ENCODE measurements at regions not wholly inside any gene's neighbourhood (a gene's known extent, or its start where the extent isn't known, plus 50 kb on each side); places are given as distances from the start of the nearest gene placed in this dataset.

- no peak for ATAC-seq
- no peaks in the 10 kb centered on the region for H3K4me1 ChIP-seq (ENCODE audit: control insufficient read depth, insufficient read depth, low read length)
- in situ Hi-C loops (cut with HindIII; ENCODE audit: low pct_unique_long_range_greater_than_20kb, low sequenced_read_pairs): no loop called here
- CTCF ChIA-PET: no interaction called here
- H3K27ac ChIP-seq (ENCODE audit: low read length): no peak overlapping the region
- POLR2A ChIA-PET: no interaction called here
- no peak overlapping the region for H3K4me3 ChIP-seq (ENCODE audit: low read depth in 2 of 2, low read length in 2 of 2)
- TF ChIP-seq, protein P1, sequence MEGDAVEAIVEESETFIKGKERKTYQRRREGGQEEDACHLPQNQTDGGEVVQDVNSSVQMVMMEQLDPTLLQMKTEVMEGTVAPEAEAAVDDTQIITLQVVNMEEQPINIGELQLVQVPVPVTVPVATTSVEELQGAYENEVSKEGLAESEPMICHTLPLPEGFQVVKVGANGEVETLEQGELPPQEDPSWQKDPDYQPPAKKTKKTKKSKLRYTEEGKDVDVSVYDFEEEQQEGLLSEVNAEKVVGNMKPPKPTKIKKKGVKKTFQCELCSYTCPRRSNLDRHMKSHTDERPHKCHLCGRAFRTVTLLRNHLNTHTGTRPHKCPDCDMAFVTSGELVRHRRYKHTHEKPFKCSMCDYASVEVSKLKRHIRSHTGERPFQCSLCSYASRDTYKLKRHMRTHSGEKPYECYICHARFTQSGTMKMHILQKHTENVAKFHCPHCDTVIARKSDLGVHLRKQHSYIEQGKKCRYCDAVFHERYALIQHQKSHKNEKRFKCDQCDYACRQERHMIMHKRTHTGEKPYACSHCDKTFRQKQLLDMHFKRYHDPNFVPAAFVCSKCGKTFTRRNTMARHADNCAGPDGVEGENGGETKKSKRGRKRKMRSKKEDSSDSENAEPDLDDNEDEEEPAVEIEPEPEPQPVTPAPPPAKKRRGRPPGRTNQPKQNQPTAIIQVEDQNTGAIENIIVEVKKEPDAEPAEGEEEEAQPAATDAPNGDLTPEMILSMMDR (IDR thresholded peaks at IDR 0.05): no peak
- TF ChIP-seq SIN3A (IDR thresholded peaks at IDR 0.05; ENCODE audit: borderline replicate concordance, insufficient read depth, low read depth, low read length): no peak
- no peak for TF ChIP-seq POLR2AphosphoS5 (IDR thresholded peaks at IDR 0.05; ENCODE audit: low read depth, low read length)
- no peak for TF ChIP-seq TCF7L2 (IDR thresholded peaks at IDR 0.05; ENCODE audit: low read depth, low read length)
- TF ChIP-seq, protein P2, sequence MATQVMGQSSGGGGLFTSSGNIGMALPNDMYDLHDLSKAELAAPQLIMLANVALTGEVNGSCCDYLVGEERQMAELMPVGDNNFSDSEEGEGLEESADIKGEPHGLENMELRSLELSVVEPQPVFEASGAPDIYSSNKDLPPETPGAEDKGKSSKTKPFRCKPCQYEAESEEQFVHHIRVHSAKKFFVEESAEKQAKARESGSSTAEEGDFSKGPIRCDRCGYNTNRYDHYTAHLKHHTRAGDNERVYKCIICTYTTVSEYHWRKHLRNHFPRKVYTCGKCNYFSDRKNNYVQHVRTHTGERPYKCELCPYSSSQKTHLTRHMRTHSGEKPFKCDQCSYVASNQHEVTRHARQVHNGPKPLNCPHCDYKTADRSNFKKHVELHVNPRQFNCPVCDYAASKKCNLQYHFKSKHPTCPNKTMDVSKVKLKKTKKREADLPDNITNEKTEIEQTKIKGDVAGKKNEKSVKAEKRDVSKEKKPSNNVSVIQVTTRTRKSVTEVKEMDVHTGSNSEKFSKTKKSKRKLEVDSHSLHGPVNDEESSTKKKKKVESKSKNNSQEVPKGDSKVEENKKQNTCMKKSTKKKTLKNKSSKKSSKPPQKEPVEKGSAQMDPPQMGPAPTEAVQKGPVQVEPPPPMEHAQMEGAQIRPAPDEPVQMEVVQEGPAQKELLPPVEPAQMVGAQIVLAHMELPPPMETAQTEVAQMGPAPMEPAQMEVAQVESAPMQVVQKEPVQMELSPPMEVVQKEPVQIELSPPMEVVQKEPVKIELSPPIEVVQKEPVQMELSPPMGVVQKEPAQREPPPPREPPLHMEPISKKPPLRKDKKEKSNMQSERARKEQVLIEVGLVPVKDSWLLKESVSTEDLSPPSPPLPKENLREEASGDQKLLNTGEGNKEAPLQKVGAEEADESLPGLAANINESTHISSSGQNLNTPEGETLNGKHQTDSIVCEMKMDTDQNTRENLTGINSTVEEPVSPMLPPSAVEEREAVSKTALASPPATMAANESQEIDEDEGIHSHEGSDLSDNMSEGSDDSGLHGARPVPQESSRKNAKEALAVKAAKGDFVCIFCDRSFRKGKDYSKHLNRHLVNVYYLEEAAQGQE (IDR thresholded peaks at IDR 0.05; ENCODE audit: insufficient read depth in 1 of 2, low read depth in 2 of 2, low read length in 1 of 2): no peak
- BruUV-seq (replicated peaks): no TSS peak
- H3K9me3 ChIP-seq (ENCODE audit: control insufficient read depth, insufficient read depth, low read depth, low read length): no peaks in the 10 kb centered on the region
- no peak for DNase-seq (ENCODE audit: low read depth, low spot score)
- intact Hi-C loops (cut with micrococcal nuclease; ENCODE audit: unreplicated experiment): no loop called here
- H3K27me3 ChIP-seq (ENCODE audit: control insufficient read depth, insufficient read depth, low read length): no peaks in the 10 kb centered on the region; the same call in 1 of the 2 replicates
- H3K36me3 ChIP-seq (ENCODE audit: control insufficient read depth, insufficient read depth, low read length): no peaks in the 10 kb centered on the region
Measured at GRCh38 chr20:60627751-60628565, 624.1 kb upstream of the CDH4 start.

- CTCF ChIA-PET: no interaction called here
- Histone ChIP-seq H3K36me3 (ENCODE audit: control insufficient read depth, insufficient read depth, low read length) (no peaks in the 10 kb centered on the region), H3K27me3 (ENCODE audit: control insufficient read depth, insufficient read depth, low read length) (no peaks in the 10 kb centered on the region; the same call in 1 of the 2 replicates), H3K27ac (ENCODE audit: low read length) (no peak overlapping the region), H3K4me1 (ENCODE audit: control insufficient read depth, insufficient read depth, low read length) (no peaks in the 10 kb centered on the region), H3K9me3 (ENCODE audit: control insufficient read depth, insufficient read depth, low read depth, low read length) (no peaks in the 10 kb centered on the region), H3K4me3 (ENCODE audit: low read depth in 2 of 2, low read length in 2 of 2) (no peak overlapping the region)
- DNase-seq (ENCODE audit: low read depth, low spot score) (no peak), ATAC-seq (no peak)
- intact Hi-C loops (cut with micrococcal nuclease; ENCODE audit: unreplicated experiment): no loop called here
- BruUV-seq (replicated peaks): no TSS peak
- TF ChIP-seq POLR2AphosphoS5 (IDR thresholded peaks at IDR 0.05; ENCODE audit: low read depth, low read length) (no peak), SIN3A (IDR thresholded peaks at IDR 0.05; ENCODE audit: borderline replicate concordance, insufficient read depth, low read depth, low read length) (no peak), TCF7L2 (IDR thresholded peaks at IDR 0.05; ENCODE audit: low read depth, low read length) (no peak)
- TF ChIP-seq, protein P1 (IDR thresholded peaks at IDR 0.05): no peak
- TF ChIP-seq, protein P2 (IDR thresholded peaks at IDR 0.05; ENCODE audit: insufficient read depth in 1 of 2, low read depth in 2 of 2, low read length in 1 of 2): no peak
- POLR2A ChIA-PET: no interaction called here
- in situ Hi-C loops (cut with HindIII; ENCODE audit: low pct_unique_long_range_greater_than_20kb, low sequenced_read_pairs): no loop called here
Measured at GRCh38 chr20:60628749-60629148, 623.3 kb upstream of the CDH4 start.

All from Panc1 (cell line).